HFFc6 (cell line): ENCODE measurements at regions not wholly inside any gene's neighbourhood (a gene's known extent, or its start where the extent isn't known, plus 50 kb on each side); places are given as distances from the start of the nearest gene placed in this dataset.

Experiments
- DNase-seq: peaks from one replicate; pipeline ENCODE4 v3.0.0-alpha.2; 2018
- H3K27ac Mint-ChIP-seq: 2 replicates; pipeline ENCODE4 v1.8.0; 2020; ENCODE audit warnings: mild to moderate bottlenecking, mixed read lengths
- H3K27me3 Mint-ChIP-seq: 2 replicates; pipeline ENCODE4 v1.8.0; 2021; ENCODE audit warnings: mild to moderate bottlenecking, moderate library complexity, mixed read lengths; ENCODE audit not compliant: insufficient read depth
- H3K36me3 Mint-ChIP-seq: 2 replicates; pipeline ENCODE4 v1.8.0; 2021; ENCODE audit warnings: low read depth, mixed read lengths
- H3K4me1 Mint-ChIP-seq: 2 replicates; pipeline ENCODE4 v1.8.0; 2020; ENCODE audit warnings: low read depth, mixed read lengths
- H3K4me3 Mint-ChIP-seq: 2 replicates; pipeline ENCODE4 v1.8.0; 2020; ENCODE audit warnings: mild to moderate bottlenecking, moderate library complexity, mixed read lengths
- H3K9me3 Mint-ChIP-seq: 2 replicates; pipeline ENCODE4 v1.8.0; 2020; ENCODE audit warnings: mild to moderate bottlenecking, mixed read lengths
- CTCF ChIP-seq: fragments of 200-600 bp; sonication (generic); IDR thresholded peaks from 2 replicates; pipeline ENCODE4 v1.5.0; 2021; ENCODE audit warnings: antibody characterized with exemption, mild to moderate bottlenecking

GRCh38 chr2:120617055-120617454, 118.6 kb upstream of the GLI2 start:
- H3K4me3 Mint-ChIP-seq: no peak overlapping the region
- DNase-seq: no peak
- peak overlapping the region; percentile 16; the same call in 1 of the 2 replicates for H3K27ac Mint-ChIP-seq
- TF ChIP-seq CTCF: no peak
- H3K36me3 Mint-ChIP-seq: peaks cover 5% of the 10 kb centered on the region; the same call in 1 of the 2 replicates
- H3K27me3 Mint-ChIP-seq: peaks cover 2% of the 10 kb centered on the region; the same call in 1 of the 2 replicates
- no peaks in the 10 kb centered on the region for H3K9me3 Mint-ChIP-seq
- H3K4me1 Mint-ChIP-seq: peaks cover 71% of the 10 kb centered on the region

GRCh38 chr2:120618830-120619229, 116.8 kb upstream of the GLI2 start:
- Mint-ChIP-seq H3K27ac (no peak overlapping the region), H3K27me3 (peaks cover 2% of the 10 kb centered on the region; the same call in 1 of the 2 replicates), H3K9me3 (peaks cover 8% of the 10 kb centered on the region; the same call in 1 of the 2 replicates), H3K4me3 (no peak overlapping the region), H3K36me3 (peaks cover 14% of the 10 kb centered on the region), H3K4me1 (peaks cover 54% of the 10 kb centered on the region)
- DNase-seq: no peak
- no peak for TF ChIP-seq CTCF

GRCh38 chr2:120619579-120619978, 116.1 kb upstream of the GLI2 start:
- no peak for TF ChIP-seq CTCF
- Mint-ChIP-seq H3K27me3 (peaks cover 2% of the 10 kb centered on the region; the same call in 1 of the 2 replicates), H3K36me3 (peaks cover 14% of the 10 kb centered on the region), H3K9me3 (peaks cover 8% of the 10 kb centered on the region; the same call in 1 of the 2 replicates), H3K4me3 (no peak overlapping the region), H3K4me1 (peaks cover 46% of the 10 kb centered on the region), H3K27ac (peak overlapping the region; percentile 66; the same call in 1 of the 2 replicates)
- no peak for DNase-seq

- H3K36me3 Mint-ChIP-seq: peaks cover 14% of the 10 kb centered on the region
- H3K4me3 Mint-ChIP-seq: no peak overlapping the region
- peak overlapping the region; percentile 66 for H3K27ac Mint-ChIP-seq
- DNase-seq: peak; percentile 26
- peaks cover 40% of the 10 kb centered on the region for H3K4me1 Mint-ChIP-seq
- peaks cover 8% of the 10 kb centered on the region; the same call in 1 of the 2 replicates for H3K9me3 Mint-ChIP-seq
- peaks cover under 1% of the 10 kb centered on the region; the same call in 1 of the 2 replicates for H3K27me3 Mint-ChIP-seq
- TF ChIP-seq CTCF: no peak
Observed at GRCh38 chr2:120620025-120620793, 115.5 kb upstream of the GLI2 start.

- Mint-ChIP-seq H3K36me3 (peaks cover 14% of the 10 kb centered on the region), H3K27me3 (peaks cover 1% of the 10 kb centered on the region; the same call in 1 of the 2 replicates), H3K4me1 (peaks cover 21% of the 10 kb centered on the region), H3K9me3 (peaks cover 8% of the 10 kb centered on the region; the same call in 1 of the 2 replicates), H3K27ac (no peak overlapping the region), H3K4me3 (no peak overlapping the region)
- no peak for TF ChIP-seq CTCF
- DNase-seq: no peak
Observed at GRCh38 chr2:120622159-120622869, 113.4 kb upstream of the GLI2 start.
